ENCODE measurements at regions not wholly inside any gene's neighbourhood (a gene's known extent, or its start where the extent isn't known, plus 50 kb on each side); places are given as distances from the start of the nearest gene placed in this dataset.
"Not testable (repeated sequence)": the region's sequence is repeated elsewhere in the genome, so short reads cannot be mapped to it uniquely, and the experiment has no call there.

GRCh38 chr21:31819692-31820091 lies 53.1 kb upstream of the HUNK start:
- DNase-seq = not testable (repeated sequence)

GRCh38 chr21:31814356-31814755 lies 58.5 kb upstream of the HUNK start:
- DNase-seq = not testable (repeated sequence)

- DNase-seq = no peak
Measured at GRCh38 chr21:31813862-31814261, 59.0 kb upstream of the HUNK start.

- no peak for DNase-seq
Measured at GRCh38 chr21:31804008-31804394, 68.8 kb upstream of the HUNK start.

- no peak for DNase-seq
Measured at GRCh38 chr21:31803039-31804007, 69.5 kb upstream of the HUNK start.

GRCh38 chr21:31802331-31802730 lies 70.4 kb upstream of the SCAF4 start:
- DNase-seq = no peak

- no peak for DNase-seq
Measured at GRCh38 chr21:31801551-31802219, 69.8 kb upstream of the SCAF4 start.

- DNase-seq = no peak
Measured at GRCh38 chr21:31798842-31799704, 67.2 kb upstream of the SCAF4 start.

- no peak for DNase-seq
Measured at GRCh38 chr21:31795992-31796391, 64.1 kb upstream of the SCAF4 start.

- DNase-seq = not testable (repeated sequence)
Measured at GRCh38 chr21:31790420-31790819, 58.5 kb upstream of the SCAF4 start.

- no peak for DNase-seq
Measured at GRCh38 chr21:31788581-31788980, 56.7 kb upstream of the SCAF4 start.

- DNase-seq = not testable (repeated sequence)
Measured at GRCh38 chr21:31787691-31788090, 55.8 kb upstream of the SCAF4 start.

GRCh38 chr21:31786164-31786920 lies 54.4 kb upstream of the SCAF4 start:
- DNase-seq = no peak

GRCh38 chr21:31785237-31786163 lies 53.6 kb upstream of the SCAF4 start:
- peak; percentile 25 for DNase-seq

- DNase-seq = no peak
Measured at GRCh38 chr21:31781737-31782136, 49.8 kb upstream of the SCAF4 start.
